ENCODE measurements at regions not wholly inside any gene's neighbourhood (a gene's known extent, or its start where the extent isn't known, plus 50 kb on each side); places are given as distances from the start of the nearest gene placed in this dataset.

GRCh38 chr6:94215552-94215951 is 796.2 kb upstream of the EPHA7 start:
- Histone ChIP-seq H3K9me3 (ENCODE audit: control insufficient read depth in 4 of 4, low read length in 3 of 4) (no peaks in the 10 kb centered on the region), H3K9ac (ENCODE audit: low read depth in 1 of 2, low read length in 2 of 2) (no peak overlapping the region), H3K27ac (ENCODE audit: low read depth in 1 of 2, low read length in 2 of 2) (no peak overlapping the region), H3K4me3 (ENCODE audit: low read depth in 1 of 3, low read length in 3 of 3) (no peak overlapping the region), H3K27me3 (ENCODE audit: control insufficient read depth in 4 of 4, insufficient read depth in 4 of 4, low read length in 3 of 4) (no peaks in the 10 kb centered on the region), H3K36me3 (ENCODE audit: control insufficient read depth in 4 of 4, insufficient read depth in 3 of 4, low read depth in 1 of 4, low read length in 3 of 4) (no peaks in the 10 kb centered on the region), H3K4me1 (ENCODE audit: control insufficient read depth in 4 of 4, insufficient read depth in 4 of 4, low read length in 3 of 4) (no peaks in the 10 kb centered on the region)
- TF ChIP-seq GABPA (IDR thresholded peaks at IDR 0.05 in 1 of 2, conservative IDR thresholded peaks at IDR 0.05 in 1 of 2) (no peak), RXRA (IDR thresholded peaks at IDR 0.05) (no peak), EGR1 (IDR thresholded peaks at IDR 0.05; ENCODE audit: low read depth in 2 of 2) (no peak), JUND (IDR thresholded peaks at IDR 0.05) (no peak), MAX (IDR thresholded peaks at IDR 0.05) (no peak), RAD21 (IDR thresholded peaks at IDR 0.05) (no peak)
- DNase-seq (ENCODE audit: low spot score) = no peak
- 60% methylated on average over 1 of the region's 1 CpG for WGBS

- DNase-seq (ENCODE audit: low spot score) = no peak
- no peak overlapping the region for H3K4me3 ChIP-seq (ENCODE audit: low read depth in 1 of 3, low read length in 3 of 3)
Observed at GRCh38 chr6:94213226-94213625, 793.9 kb upstream of the EPHA7 start.

More at GRCh38 chr6:94213226-94213625, 793.9 kb upstream of the EPHA7 start:
- H3K36me3 ChIP-seq (ENCODE audit: control insufficient read depth in 4 of 4, insufficient read depth in 3 of 4, low read depth in 1 of 4, low read length in 3 of 4) = no peaks in the 10 kb centered on the region
- no peak overlapping the region for H3K27ac ChIP-seq (ENCODE audit: low read depth in 1 of 2, low read length in 2 of 2)
- TF ChIP-seq HNF4G (IDR thresholded peaks at IDR 0.05) = no peak
- TF ChIP-seq FOXA2 (IDR thresholded peaks at IDR 0.05) = no peak
- no peak for TF ChIP-seq CTCF (IDR thresholded peaks at IDR 0.05; ENCODE audit: low read depth, low read length, missing input control)
- no peak for TF ChIP-seq GABPA (IDR thresholded peaks at IDR 0.05 in 1 of 2, conservative IDR thresholded peaks at IDR 0.05 in 1 of 2)
- no peak for TF ChIP-seq ZBTB33 (IDR thresholded peaks at IDR 0.05)
- no peak for TF ChIP-seq EGR1 (IDR thresholded peaks at IDR 0.05; ENCODE audit: low read depth in 2 of 2)
- no peak for TF ChIP-seq SP1 (IDR thresholded peaks at IDR 0.05)
- TF ChIP-seq JUND (IDR thresholded peaks at IDR 0.05) = no peak
- H3K9ac ChIP-seq (ENCODE audit: low read depth in 1 of 2, low read length in 2 of 2) = no peak overlapping the region
- no peaks in the 10 kb centered on the region for H3K4me1 ChIP-seq (ENCODE audit: control insufficient read depth in 4 of 4, insufficient read depth in 4 of 4, low read length in 3 of 4)
- 29% methylated on average over 2 of the region's 2 CpGs for WGBS
- no peaks in the 10 kb centered on the region for H3K9me3 ChIP-seq (ENCODE audit: control insufficient read depth in 4 of 4, low read length in 3 of 4)
- no peaks in the 10 kb centered on the region for H3K27me3 ChIP-seq (ENCODE audit: control insufficient read depth in 4 of 4, insufficient read depth in 4 of 4, low read length in 3 of 4)
